Loucy (cell line): ENCODE measurements at regions not wholly inside any gene's neighbourhood (a gene's known extent, or its start where the extent isn't known, plus 50 kb on each side); places are given as distances from the start of the nearest gene placed in this dataset.

Experiments
- H2AFZ ChIP-seq: fragments of 200-600 bp; sonication (generic); 2 replicates; pipeline ENCODE4 v1.6.0; 2016; ENCODE audit warnings: antibody characterized with exemption, mild to moderate bottlenecking, low read length, moderate library complexity
- H3F3A ChIP-seq: fragments of 200-600 bp; 2 replicates; pipeline ENCODE4 v1.6.0; 2016; ENCODE audit warnings: antibody characterized with exemption, low read depth, mild to moderate bottlenecking
- H3K27me3 ChIP-seq: fragments of 200-600 bp; sonication (generic); 2 replicates; pipeline ENCODE4 v1.6.1; 2014; ENCODE audit warnings: low read length, mild to moderate bottlenecking; ENCODE audit not compliant: insufficient read depth, poor library complexity, severe bottlenecking
- H3K36me3 ChIP-seq: fragments of 200-600 bp; sonication (generic); 2 replicates; pipeline ENCODE4 v1.6.1; 2016; ENCODE audit warnings: low read length; ENCODE audit not compliant: insufficient read depth
- H3K4me1 ChIP-seq: fragments of 200-600 bp; sonication (generic); 2 replicates; pipeline ENCODE4 v1.5.1; 2014; ENCODE audit warnings: low read length, mild to moderate bottlenecking; ENCODE audit not compliant: insufficient read depth, poor library complexity, severe bottlenecking
- H3K4me2 ChIP-seq: fragments of 200-600 bp; sonication (generic); 2 replicates; pipeline ENCODE4 v1.6.0; 2014; ENCODE audit warnings: antibody characterized with exemption, low read length, low read depth, mild to moderate bottlenecking; ENCODE audit not compliant: poor library complexity, severe bottlenecking
- H3K4me3 ChIP-seq: fragments of 200-600 bp; sonication (generic); 2 replicates; pipeline ENCODE4 v1.5.1; 2014; ENCODE audit warnings: low read length, mild to moderate bottlenecking, mixed read lengths; ENCODE audit not compliant: poor library complexity, severe bottlenecking
- H3K79me2 ChIP-seq: fragments of 200-600 bp; sonication (generic); 2 replicates; pipeline ENCODE4 v1.6.1; 2014; ENCODE audit warnings: low read length; ENCODE audit not compliant: insufficient read depth
- H3K9ac ChIP-seq: fragments of 200-600 bp; sonication (generic); 2 replicates; pipeline ENCODE4 v1.6.0; 2014; ENCODE audit warnings: mild to moderate bottlenecking, low read depth, low read length, moderate library complexity; ENCODE audit not compliant: poor library complexity, severe bottlenecking
- H3K9me2 ChIP-seq: fragments of 200-600 bp; sonication (generic); replicated peaks from 2 replicates; pipeline ENCODE4 v1.6.1; 2016; ENCODE audit warnings: low read depth, low read length, mixed read lengths
- H3K9me3 ChIP-seq: fragments of 200-600 bp; sonication (generic); 2 replicates; pipeline ENCODE4 v1.6.1; 2014; ENCODE audit warnings: mild to moderate bottlenecking, antibody characterized with exemption, low read length, low read depth; ENCODE audit not compliant: insufficient read depth
- H4K20me1 ChIP-seq: fragments of 200-600 bp; sonication (generic); 2 replicates; pipeline ENCODE4 v1.6.0; 2014; ENCODE audit warnings: antibody characterized with exemption, low read length, mild to moderate bottlenecking; ENCODE audit not compliant: insufficient read depth, poor library complexity, severe bottlenecking
- EZH2phosphoT487 ChIP-seq: fragments of 200-600 bp; IDR thresholded peaks from 2 replicates; pipeline ENCODE4 v1.6.1; 2018; ENCODE audit warnings: antibody characterized with exemption, mild to moderate bottlenecking, moderate library complexity, borderline replicate concordance
- TF ChIP-seq, protein P1 (sequence below): fragments of 200-600 bp; sonication (generic); conservative IDR thresholded peaks from 2 replicates; pipeline ENCODE4 v1.5.1; 2014; ENCODE audit warnings: mild to moderate bottlenecking, antibody characterized with exemption, low read length

DNA sequence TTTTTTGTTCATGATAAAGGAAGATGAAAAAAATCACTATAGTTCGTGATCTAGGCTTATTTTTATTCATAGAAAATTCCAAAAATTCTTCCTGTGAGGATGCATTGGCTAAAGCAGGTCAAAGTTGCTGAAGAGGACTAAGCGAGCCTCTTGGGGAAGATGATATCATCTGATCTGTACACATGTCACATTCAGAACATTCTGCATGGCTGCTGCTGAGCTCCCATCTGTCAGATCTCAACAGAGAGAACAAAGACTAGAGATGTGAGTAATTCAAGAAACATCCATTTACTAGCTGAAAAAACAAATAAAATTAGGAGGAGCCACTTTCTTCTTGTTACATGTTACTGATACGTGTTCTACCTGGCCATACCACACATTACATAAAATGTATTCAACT, 518.6 kb upstream of the FSIP2 start:
- no peak for TF ChIP-seq EZH2phosphoT487
- TF ChIP-seq, protein P1, sequence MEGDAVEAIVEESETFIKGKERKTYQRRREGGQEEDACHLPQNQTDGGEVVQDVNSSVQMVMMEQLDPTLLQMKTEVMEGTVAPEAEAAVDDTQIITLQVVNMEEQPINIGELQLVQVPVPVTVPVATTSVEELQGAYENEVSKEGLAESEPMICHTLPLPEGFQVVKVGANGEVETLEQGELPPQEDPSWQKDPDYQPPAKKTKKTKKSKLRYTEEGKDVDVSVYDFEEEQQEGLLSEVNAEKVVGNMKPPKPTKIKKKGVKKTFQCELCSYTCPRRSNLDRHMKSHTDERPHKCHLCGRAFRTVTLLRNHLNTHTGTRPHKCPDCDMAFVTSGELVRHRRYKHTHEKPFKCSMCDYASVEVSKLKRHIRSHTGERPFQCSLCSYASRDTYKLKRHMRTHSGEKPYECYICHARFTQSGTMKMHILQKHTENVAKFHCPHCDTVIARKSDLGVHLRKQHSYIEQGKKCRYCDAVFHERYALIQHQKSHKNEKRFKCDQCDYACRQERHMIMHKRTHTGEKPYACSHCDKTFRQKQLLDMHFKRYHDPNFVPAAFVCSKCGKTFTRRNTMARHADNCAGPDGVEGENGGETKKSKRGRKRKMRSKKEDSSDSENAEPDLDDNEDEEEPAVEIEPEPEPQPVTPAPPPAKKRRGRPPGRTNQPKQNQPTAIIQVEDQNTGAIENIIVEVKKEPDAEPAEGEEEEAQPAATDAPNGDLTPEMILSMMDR: no peak
- H3K4me2 ChIP-seq: no peak overlapping the region
- H3K9me3 ChIP-seq: no peaks in the 10 kb centered on the region
- no peak overlapping the region for H2AFZ ChIP-seq
- no peaks in the 10 kb centered on the region for H4K20me1 ChIP-seq
- H3K27me3 ChIP-seq: no peaks in the 10 kb centered on the region
- no peak overlapping the region for H3K9ac ChIP-seq
- H3F3A ChIP-seq: no peaks in the 10 kb centered on the region
- H3K36me3 ChIP-seq: no peaks in the 10 kb centered on the region
- no peaks in the 10 kb centered on the region for H3K4me1 ChIP-seq
- H3K9me2 ChIP-seq: no peaks in the 10 kb centered on the region
- H3K4me3 ChIP-seq: no peak overlapping the region
- no peaks in the 10 kb centered on the region for H3K79me2 ChIP-seq

- H3K9me3 ChIP-seq: no peaks in the 10 kb centered on the region
- H3K36me3 ChIP-seq: no peaks in the 10 kb centered on the region
- TF ChIP-seq, protein P1: no peak
- TF ChIP-seq EZH2phosphoT487: no peak
Measured at GRCh38 chr2:185222311-185222710, 516.3 kb upstream of the FSIP2 start.

DNA sequence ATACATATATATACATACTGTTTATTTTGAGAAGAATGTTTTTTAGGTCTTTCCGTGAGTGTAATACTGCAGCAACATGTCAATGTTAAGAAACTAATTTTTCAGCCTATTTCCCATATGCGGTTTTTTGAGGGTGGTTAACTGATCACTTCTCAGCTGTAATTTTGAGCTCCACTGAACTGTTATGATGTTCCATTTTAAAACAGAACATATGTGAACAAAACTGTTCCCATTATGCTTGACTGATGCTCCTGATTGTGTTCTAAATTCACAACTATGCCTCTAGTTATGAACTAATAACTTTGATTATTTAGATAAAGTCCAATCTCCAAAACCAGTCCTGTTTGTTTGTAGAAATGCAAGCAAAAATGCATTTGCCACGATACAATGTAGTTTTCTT, 511.2 kb upstream of the FSIP2 start:
- Histone ChIP-seq H3K79me2 (no peaks in the 10 kb centered on the region), H3K4me2 (no peak overlapping the region), H3F3A (no peaks in the 10 kb centered on the region), H4K20me1 (no peaks in the 10 kb centered on the region), H3K9me2 (no peaks in the 10 kb centered on the region), H3K36me3 (no peaks in the 10 kb centered on the region), H2AFZ (no peak overlapping the region), H3K4me3 (no peak overlapping the region), H3K9ac (no peak overlapping the region), H3K9me3 (no peaks in the 10 kb centered on the region), H3K27me3 (no peaks in the 10 kb centered on the region), H3K4me1 (no peaks in the 10 kb centered on the region)
- TF ChIP-seq, protein P1: no peak

More at GRCh38 chr2:185222311-185222710, 516.3 kb upstream of the FSIP2 start:
- no peak overlapping the region for H2AFZ ChIP-seq
- no peak overlapping the region for H3K4me2 ChIP-seq
- H3K79me2 ChIP-seq: no peaks in the 10 kb centered on the region
- H3K9me2 ChIP-seq: no peaks in the 10 kb centered on the region
- no peak overlapping the region for H3K4me3 ChIP-seq
- H3F3A ChIP-seq: no peaks in the 10 kb centered on the region
- H3K27me3 ChIP-seq: no peaks in the 10 kb centered on the region
- no peaks in the 10 kb centered on the region for H3K4me1 ChIP-seq
- no peaks in the 10 kb centered on the region for H4K20me1 ChIP-seq
- H3K9ac ChIP-seq: no peak overlapping the region
